Tibial nerve (tissue), 4 donors: ENCODE measurements at regions not wholly inside any gene's neighbourhood (a gene's known extent, or its start where the extent isn't known, plus 50 kb on each side); places are given as distances from the start of the nearest gene placed in this dataset.

ENCODE experiments used
- CTCF ChIP-seq, 5 experiments: fragments of 200-600 bp in 3 of 5; fragments of 450-650 bp in 2 of 5; sonication (generic) in 3 of 5; IDR thresholded peaks; one replicate each; pipeline ENCODE4 v1.5.1; 2016 to 2019; ENCODE audit warnings: antibody characterized with exemption in 5 of 5, mild to moderate bottlenecking in 3 of 5, moderate library complexity in 2 of 5
- EP300 ChIP-seq, 2 donors: sonication (generic); formaldehyde crosslinking; IDR thresholded peaks; one replicate each; pipeline ENCODE4 v1.6.1; 2017; ENCODE audit warnings: antibody characterized with exemption in 2 of 2, mild to moderate bottlenecking in 1 of 2
- POLR2A ChIP-seq, 2 donors: fragments of 450-650 bp; IDR thresholded peaks; one replicate each; pipeline ENCODE4 v1.6.1; 2017; ENCODE audit warnings: antibody characterized with exemption in 2 of 2, mild to moderate bottlenecking in 2 of 2, moderate library complexity in 2 of 2

DNA sequence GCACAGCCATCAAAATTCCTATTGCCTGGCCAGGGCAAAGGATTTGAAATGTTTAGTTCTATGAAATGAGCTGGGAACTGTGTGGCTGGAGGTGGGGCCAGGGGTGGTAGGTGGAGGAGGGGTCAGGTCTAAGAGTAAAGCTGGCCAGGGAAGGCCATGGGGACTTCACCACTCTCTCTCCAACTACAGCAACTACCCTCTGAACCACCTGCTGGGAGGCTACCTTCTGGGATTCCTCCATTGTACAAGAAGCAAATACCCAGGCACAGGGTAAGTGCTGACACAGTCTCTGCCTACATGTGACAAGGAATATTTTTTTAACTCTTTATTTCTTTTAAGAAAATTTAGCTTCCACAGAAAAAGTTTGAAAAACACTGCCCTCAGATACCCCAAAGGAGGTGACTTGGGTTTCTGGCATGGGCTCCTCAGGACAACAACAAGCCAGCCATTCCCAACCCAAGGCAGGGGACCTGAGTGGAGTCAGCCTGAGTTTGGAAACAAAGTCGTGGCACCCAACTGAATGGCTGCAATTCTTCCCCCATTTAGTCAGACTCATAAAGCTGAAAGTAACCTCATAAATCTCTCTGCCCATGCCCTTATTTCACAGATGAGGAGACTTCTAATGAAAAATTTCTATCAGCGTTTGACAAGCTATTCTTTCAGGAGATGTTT, 593.8 kb upstream of the DIPK2B start:
- no peak for TF ChIP-seq CTCF (IDR thresholded peaks at IDR 0.05)
- no peak for TF ChIP-seq POLR2A (IDR thresholded peaks at IDR 0.05)
- TF ChIP-seq EP300 (IDR thresholded peaks at IDR 0.05) = no peak
